Activated naive CD4-positive, alpha-beta T cell treated with anti-CD3 and anti-CD28 coated beads, Interleukin-2, amount 50 U/mL, for 72 hours (primary cell): ENCODE measurements at regions not wholly inside any gene's neighbourhood (a gene's known extent, or its start where the extent isn't known, plus 50 kb on each side); places are given as distances from the start of the nearest gene placed in this dataset.
A peak's percentile ranks its signal among the peaks of the same experiment; 100 is the strongest.
"Not testable (repeated sequence)": the region's sequence is repeated elsewhere in the genome, so short reads cannot be mapped to it uniquely, and the experiment has no call there.

Experiments used
- ATAC-seq, 2 donors: fragments of 150-1000 bp; cut with Tn5 transposase; 2 replicates each; pipeline ENCODE4 v1.10.0; 2021; ENCODE audit warnings: mild to moderate bottlenecking in 2 of 2, moderate library complexity in 2 of 2
- DNase-seq, 2 donors: peaks; one replicate each; pipeline ENCODE4 v3.0.0; 2021 to 2022; ENCODE audit warnings: low spot score in 2 of 2
- H3K27ac Mint-ChIP-seq, 2 donors: one replicate each; pipeline ENCODE4 v1.8.0; 2022; ENCODE audit warnings: mild to moderate bottlenecking in 2 of 2, mixed read lengths in 2 of 2
- H3K36me3 Mint-ChIP-seq, 2 donors: one replicate each; pipeline ENCODE4 v1.8.0; 2022; ENCODE audit warnings: mixed read lengths in 2 of 2
- H3K9me3 Mint-ChIP-seq, 2 donors: one replicate each; pipeline ENCODE4 v1.8.0; 2022; ENCODE audit warnings: mixed read lengths in 2 of 2

- no peaks in the 10 kb centered on the region for H3K36me3 Mint-ChIP-seq
- H3K27ac Mint-ChIP-seq, result peak overlapping the region; percentile 69 to 76
- DNase-seq (peak; percentile 58 to 69), ATAC-seq (peak; percentile 63 to 80)
- H3K9me3 Mint-ChIP-seq, result no peaks in the 10 kb centered on the region
These were observed 290.6 kb upstream of the ZNF337 start for GRCh38 chr20:25987073-25987927.

- H3K36me3 Mint-ChIP-seq, result peaks cover 0 to 5% of the 10 kb centered on the region in 2 donors
- H3K9me3 Mint-ChIP-seq, result no peaks in the 10 kb centered on the region
- ATAC-seq, result no peak
- no peak for DNase-seq
- no peak overlapping the region for H3K27ac Mint-ChIP-seq
These were observed 288.9 kb upstream of the ZNF337 start for GRCh38 chr20:25985597-25985996.

- H3K9me3 Mint-ChIP-seq, result no peaks in the 10 kb centered on the region
- no peak overlapping the region for H3K27ac Mint-ChIP-seq
- H3K36me3 Mint-ChIP-seq, result peaks cover 0 to 5% of the 10 kb centered on the region in 2 donors
- peak in 1 of 2 donors; percentile 37 for DNase-seq
- ATAC-seq, result peak in 1 of 2 donors; percentile 44
These were observed 288.3 kb upstream of the ZNF337 start for GRCh38 chr20:25984933-25985332.

- not testable (repeated sequence) for H3K36me3 Mint-ChIP-seq, ATAC-seq, H3K9me3 Mint-ChIP-seq, DNase-seq, H3K27ac Mint-ChIP-seq
These were observed 286.0 kb upstream of the ZNF337 start for GRCh38 chr20:25982701-25983100.

- H3K27ac Mint-ChIP-seq, ATAC-seq, DNase-seq, H3K36me3 Mint-ChIP-seq, H3K9me3 Mint-ChIP-seq: not testable (repeated sequence)
These were observed 282.0 kb upstream of the ZNF337 start for GRCh38 chr20:25978450-25979190.

- not testable (repeated sequence) for H3K27ac Mint-ChIP-seq, DNase-seq
These were observed 279.2 kb upstream of the ZNF337 start for GRCh38 chr20:25975816-25976215.

GRCh38 chr20:25965203-25965602, 268.6 kb upstream of the ZNF337 start:
- DNase-seq, H3K36me3 Mint-ChIP-seq, ATAC-seq, H3K9me3 Mint-ChIP-seq, H3K27ac Mint-ChIP-seq: not testable (repeated sequence)

More at GRCh38 chr20:25975816-25976215, 279.2 kb upstream of the ZNF337 start:
- not testable (repeated sequence) for ATAC-seq, H3K9me3 Mint-ChIP-seq, H3K36me3 Mint-ChIP-seq

GRCh38 chr20:25953876-25954275, 257.2 kb upstream of the ZNF337 start:
- not testable (repeated sequence) for H3K9me3 Mint-ChIP-seq, DNase-seq, H3K27ac Mint-ChIP-seq, ATAC-seq, H3K36me3 Mint-ChIP-seq

GRCh38 chr20:25935230-25935629, 238.6 kb upstream of the ZNF337 start:
- H3K9me3 Mint-ChIP-seq, H3K27ac Mint-ChIP-seq, ATAC-seq, DNase-seq, H3K36me3 Mint-ChIP-seq: not testable (repeated sequence)

GRCh38 chr20:25932806-25933205, 236.2 kb upstream of the ZNF337 start:
- not testable (repeated sequence) for ATAC-seq, DNase-seq

GRCh38 chr20:25932170-25932569, 235.5 kb upstream of the ZNF337 start:
- not testable (repeated sequence) for H3K36me3 Mint-ChIP-seq, ATAC-seq, H3K27ac Mint-ChIP-seq, DNase-seq, H3K9me3 Mint-ChIP-seq

More at GRCh38 chr20:25932806-25933205, 236.2 kb upstream of the ZNF337 start:
- H3K9me3 Mint-ChIP-seq, H3K36me3 Mint-ChIP-seq, H3K27ac Mint-ChIP-seq: not testable (repeated sequence)

GRCh38 chr20:25902321-25902720, 205.7 kb upstream of the ZNF337 start:
- not testable (repeated sequence) for H3K9me3 Mint-ChIP-seq, H3K27ac Mint-ChIP-seq, H3K36me3 Mint-ChIP-seq, ATAC-seq, DNase-seq

- ATAC-seq, DNase-seq, H3K9me3 Mint-ChIP-seq, H3K36me3 Mint-ChIP-seq, H3K27ac Mint-ChIP-seq: not testable (repeated sequence)
These were observed 202.0 kb upstream of the ZNF337 start for GRCh38 chr20:25898663-25899062.

GRCh38 chr20:25879096-25879495, 182.4 kb upstream of the ZNF337 start:
- H3K9me3 Mint-ChIP-seq, ATAC-seq, DNase-seq, H3K27ac Mint-ChIP-seq, H3K36me3 Mint-ChIP-seq: not testable (repeated sequence)

- not testable (repeated sequence) for H3K27ac Mint-ChIP-seq, ATAC-seq
These were observed 172.0 kb upstream of the ZNF337 start for GRCh38 chr20:25868650-25868979.

GRCh38 chr20:25867776-25868649, 171.4 kb upstream of the ZNF337 start:
- peak; percentile 64 to 78 for DNase-seq
- peak; percentile 54 to 84 for ATAC-seq
- H3K9me3 Mint-ChIP-seq, result no peaks in the 10 kb centered on the region
- no peak overlapping the region for H3K27ac Mint-ChIP-seq
- no peaks in the 10 kb centered on the region for H3K36me3 Mint-ChIP-seq

More at GRCh38 chr20:25868650-25868979, 172.0 kb upstream of the ZNF337 start:
- not testable (repeated sequence) for DNase-seq, H3K36me3 Mint-ChIP-seq, H3K9me3 Mint-ChIP-seq
